ENCODE measurements at regions not wholly inside any gene's neighbourhood (a gene's known extent, or its start where the extent isn't known, plus 50 kb on each side); places are given as distances from the start of the nearest gene placed in this dataset.

GRCh38 chr18:56096861-56097260, 508.9 kb upstream of the TCF4 start:
- WGBS (ENCODE audit: insufficient coverage, low coverage, missing lambda C conversion rate): 0% methylated on average over 4 of the region's 4 CpGs
- Histone ChIP-seq H2AFZ (ENCODE audit: low read depth, low read length) (no peak overlapping the region), H3K36me3 (ENCODE audit: control insufficient read depth, insufficient read depth, low read length) (no peaks in the 10 kb centered on the region), H3K4me3 (no peak overlapping the region), H3K4me2 (ENCODE audit: insufficient read depth, low read length) (no peak overlapping the region), H3K9me1 (ENCODE audit: control insufficient read depth, insufficient read depth, low read length) (no peaks in the 10 kb centered on the region), H3K9ac (ENCODE audit: insufficient read depth in 1 of 2, low read depth in 2 of 2, low read length in 2 of 2) (no peak overlapping the region), H3K27me3 (ENCODE audit: control insufficient read depth in 2 of 2, insufficient read depth in 2 of 2, low read length in 2 of 2) (no peaks in the 10 kb centered on the region), H3K79me2 (ENCODE audit: control insufficient read depth, insufficient read depth, low read length) (no peaks in the 10 kb centered on the region), H3K27ac (ENCODE audit: extremely low read depth, low read depth, low read length) (no peak overlapping the region), H3K9me3 (replicated peaks; ENCODE audit: control insufficient read depth, insufficient read depth, low read depth, low read length) (no peaks in the 10 kb centered on the region), H4K20me1 (replicated peaks; ENCODE audit: control insufficient read depth, insufficient read depth, low read length) (no peaks in the 10 kb centered on the region), H3K4me1 (replicated peaks in 1 of 2; ENCODE audit: control insufficient read depth in 2 of 2, insufficient read depth in 2 of 2, low read length in 2 of 2) (no peaks in the 10 kb centered on the region)
- ATAC-seq (no peak), DNase-seq (ENCODE audit: extremely low read depth in 1 of 4, low spot score in 3 of 4) (no peak), FAIRE-seq (no peak)
- ChIA-PET CTCF (ENCODE audit: low intra/inter-chr PET ratio) (no interaction called here), POLR2A (no interaction called here)
- intact Hi-C loops (cut with micrococcal nuclease) (no loop called here), in situ Hi-C loops (cut with MboI) (no loop called here)
- no TSS peak for BruUV-seq (replicated peaks)
- TF ChIP-seq ATF1 (CRISPR knock-in tag; IDR thresholded peaks at IDR 0.05) (no peak), ATF1 (tag; IDR thresholded peaks at IDR 0.05) (no peak), CBX1 (IDR thresholded peaks at IDR 0.05; ENCODE audit: low read depth) (no peak), ZNF274 (IDR thresholded peaks at IDR 0.05; ENCODE audit: borderline replicate concordance, low read depth, low read length) (no peak), ZNF354B (CRISPR knock-in tag; IDR thresholded peaks at IDR 0.05) (no peak), ZNF121 (CRISPR knock-in tag; conservative IDR thresholded peaks at IDR 0.05) (no peak), CLOCK (CRISPR knock-in tag; IDR thresholded peaks at IDR 0.05; ENCODE audit: borderline replicate concordance) (no peak), PPARD (CRISPR knock-in tag; IDR thresholded peaks at IDR 0.05) (no peak), SRSF1 (IDR thresholded peaks at IDR 0.05; ENCODE audit: low read depth, low read length) (no peak), ZZZ3 (IDR thresholded peaks at IDR 0.05) (no peak)
